ENCODE measurements at regions not wholly inside any gene's neighbourhood (a gene's known extent, or its start where the extent isn't known, plus 50 kb on each side); places are given as distances from the start of the nearest gene placed in this dataset.

DNA sequence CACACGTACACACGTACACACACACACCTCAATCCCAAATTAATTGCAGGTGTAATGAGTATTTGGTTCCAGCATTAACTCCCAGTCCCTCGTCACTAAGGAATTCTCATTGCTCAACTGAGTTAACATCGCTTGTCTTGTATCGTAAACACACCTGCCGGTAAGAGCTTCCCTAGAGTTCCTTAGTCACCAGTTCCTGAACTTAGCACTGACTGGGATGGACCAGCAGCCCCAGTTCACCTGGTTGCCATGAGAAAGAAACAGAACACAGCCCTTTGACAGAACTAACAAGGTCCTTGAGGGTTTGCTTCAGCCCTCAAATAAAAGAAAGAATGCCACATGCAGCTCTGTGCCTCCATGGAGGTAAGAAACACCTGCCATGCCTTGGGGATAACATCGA is 66.3 kb upstream of the SLCO3A1 start:
- Histone ChIP-seq H2AFZ (ENCODE audit: control insufficient read depth, low read depth, low read length) (no peak overlapping the region), H3K9ac (ENCODE audit: control insufficient read depth, insufficient read depth, low read length) (no peak overlapping the region), H4K20me1 (ENCODE audit: control insufficient read depth, insufficient read depth) (no peaks in the 10 kb centered on the region), H3K4me2 (ENCODE audit: control insufficient read depth, insufficient read depth) (no peak overlapping the region), H3K9me3 (replicated peaks; ENCODE audit: control insufficient read depth, insufficient read depth, low read length) (no peaks in the 10 kb centered on the region), H3K4me1 (ENCODE audit: control insufficient read depth, insufficient read depth, low read length) (no peaks in the 10 kb centered on the region), H3K4me3 (no peak overlapping the region), H3K27ac (ENCODE audit: control insufficient read depth, insufficient read depth) (no peak overlapping the region), H3K36me3 (ENCODE audit: control insufficient read depth in 2 of 2, insufficient read depth in 2 of 2, low read length in 1 of 2) (no peaks in the 10 kb centered on the region), H3K27me3 (replicated peaks in 1 of 2; ENCODE audit: control insufficient read depth in 2 of 2, insufficient read depth in 2 of 2, low read length in 1 of 2) (no peaks in the 10 kb centered on the region), H3K79me2 (ENCODE audit: control insufficient read depth, insufficient read depth, low read length) (no peaks in the 10 kb centered on the region)
- ATAC-seq (no peak), FAIRE-seq (no peak), DNase-seq (ENCODE audit: low read depth, low spot score) (no peak)
- POLR2A ChIA-PET, result no interaction called here
- CTCF ChIA-PET, result no interaction called here
- in situ Hi-C loops (cut with MboI) (no loop called here), intact Hi-C loops (cut with micrococcal nuclease; ENCODE audit: unreplicated experiment) (no loop called here)
- SMC1A ChIA-PET (ENCODE audit: uncharacterized antibody, unreplicated experiment), result no interaction called here
- BruUV-seq (replicated peaks), result no TSS peak
- RAD21 ChIA-PET (ENCODE audit: unreplicated experiment), result no interaction called here
- 44% methylated on average over 7 of the region's 7 CpGs for WGBS (ENCODE audit: insufficient coverage, insufficient replicate concordance, low lambda C conversion rate, missing lambda C conversion rate)
- no peak for TF ChIP-seq BMI1 (IDR thresholded peaks at IDR 0.05; ENCODE audit: borderline replicate concordance)
- no peak for TF ChIP-seq CHD4 (IDR thresholded peaks at IDR 0.05)

DNA sequence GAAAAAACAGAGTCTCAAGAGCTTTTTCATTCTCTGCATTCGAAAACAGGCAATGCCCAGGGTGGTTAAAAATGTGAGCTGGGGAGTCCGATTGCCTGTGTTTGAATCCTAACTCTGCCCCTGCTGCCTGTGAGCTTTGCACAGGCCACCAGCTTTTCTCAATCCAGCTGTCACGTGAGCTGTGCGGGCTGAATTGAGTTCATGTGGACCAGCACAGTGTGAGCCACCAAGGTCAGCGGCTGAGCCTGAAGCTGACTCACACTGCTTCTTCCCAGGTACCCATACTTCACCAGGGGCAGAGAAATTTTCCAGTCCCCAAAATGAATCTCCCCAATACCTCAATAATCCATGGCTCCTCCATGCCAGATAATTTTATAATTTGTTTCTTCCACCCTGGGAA is 64.4 kb upstream of the SLCO3A1 start:
- ChIA-PET POLR2A (no interaction called here), CTCF (no interaction called here)
- H3K79me2 ChIP-seq (ENCODE audit: control insufficient read depth, insufficient read depth, low read length), result no peaks in the 10 kb centered on the region
- TF ChIP-seq, protein P1, sequence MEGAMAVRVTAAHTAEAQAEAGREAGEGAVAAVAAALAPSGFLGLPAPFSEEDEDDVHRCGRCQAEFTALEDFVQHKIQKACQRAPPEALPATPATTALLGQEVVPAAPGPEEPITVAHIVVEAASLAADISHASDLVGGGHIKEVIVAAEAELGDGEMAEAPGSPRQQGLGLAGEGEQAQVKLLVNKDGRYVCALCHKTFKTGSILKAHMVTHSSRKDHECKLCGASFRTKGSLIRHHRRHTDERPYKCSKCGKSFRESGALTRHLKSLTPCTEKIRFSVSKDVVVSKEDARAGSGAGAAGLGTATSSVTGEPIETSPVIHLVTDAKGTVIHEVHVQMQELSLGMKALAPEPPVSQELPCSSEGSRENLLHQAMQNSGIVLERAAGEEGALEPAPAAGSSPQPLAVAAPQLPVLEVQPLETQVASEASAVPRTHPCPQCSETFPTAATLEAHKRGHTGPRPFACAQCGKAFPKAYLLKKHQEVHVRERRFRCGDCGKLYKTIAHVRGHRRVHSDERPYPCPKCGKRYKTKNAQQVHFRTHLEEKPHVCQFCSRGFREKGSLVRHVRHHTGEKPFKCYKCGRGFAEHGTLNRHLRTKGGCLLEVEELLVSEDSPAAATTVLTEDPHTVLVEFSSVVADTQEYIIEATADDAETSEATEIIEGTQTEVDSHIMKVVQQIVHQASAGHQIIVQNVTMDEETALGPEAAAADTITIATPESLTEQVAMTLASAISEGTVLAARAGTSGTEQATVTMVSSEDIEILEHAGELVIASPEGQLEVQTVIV (IDR thresholded peaks at IDR 0.05; ENCODE audit: borderline replicate concordance, partially characterized antibody), result no peak
- TF ChIP-seq CBX3 (IDR thresholded peaks at IDR 0.05; ENCODE audit: borderline replicate concordance, low read depth) (no peak), CHD1 (IDR thresholded peaks at IDR 0.05; ENCODE audit: low read depth, low read length) (no peak), SREBF2 (IDR thresholded peaks at IDR 0.05; ENCODE audit: low read length) (no peak), EGR1 (IDR thresholded peaks at IDR 0.05; ENCODE audit: borderline replicate concordance in 1 of 2, low read depth in 2 of 2, low read length in 2 of 2) (no peak), MEF2B (IDR thresholded peaks at IDR 0.05; ENCODE audit: partially characterized antibody, poor library complexity, severe bottlenecking) (no peak), NFYA (IDR thresholded peaks at IDR 0.05; ENCODE audit: borderline replicate concordance, low read depth, low read length) (no peak), TAF1 (IDR thresholded peaks at IDR 0.05; ENCODE audit: borderline replicate concordance, low read depth, low read length) (no peak), BHLHE40 (IDR thresholded peaks at IDR 0.05; ENCODE audit: borderline replicate concordance in 1 of 2, low read depth in 2 of 2, low read length in 1 of 2) (no peak), POLR2AphosphoS2 (IDR thresholded peaks at IDR 0.05; ENCODE audit: low read depth, low read length) (no peak)
- TF ChIP-seq, protein P2, sequence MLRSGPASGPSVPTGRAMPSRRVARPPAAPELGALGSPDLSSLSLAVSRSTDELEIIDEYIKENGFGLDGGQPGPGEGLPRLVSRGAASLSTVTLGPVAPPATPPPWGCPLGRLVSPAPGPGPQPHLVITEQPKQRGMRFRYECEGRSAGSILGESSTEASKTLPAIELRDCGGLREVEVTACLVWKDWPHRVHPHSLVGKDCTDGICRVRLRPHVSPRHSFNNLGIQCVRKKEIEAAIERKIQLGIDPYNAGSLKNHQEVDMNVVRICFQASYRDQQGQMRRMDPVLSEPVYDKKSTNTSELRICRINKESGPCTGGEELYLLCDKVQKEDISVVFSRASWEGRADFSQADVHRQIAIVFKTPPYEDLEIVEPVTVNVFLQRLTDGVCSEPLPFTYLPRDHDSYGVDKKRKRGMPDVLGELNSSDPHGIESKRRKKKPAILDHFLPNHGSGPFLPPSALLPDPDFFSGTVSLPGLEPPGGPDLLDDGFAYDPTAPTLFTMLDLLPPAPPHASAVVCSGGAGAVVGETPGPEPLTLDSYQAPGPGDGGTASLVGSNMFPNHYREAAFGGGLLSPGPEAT (IDR thresholded peaks at IDR 0.05; ENCODE audit: low read depth), result no peak

More for the DNA sequence above, 64.4 kb upstream of the SLCO3A1 start:
- RAD21 ChIA-PET (ENCODE audit: unreplicated experiment), result no interaction called here
- no peak overlapping the region for H3K4me3 ChIP-seq
- DNase-seq (ENCODE audit: low read depth, low spot score), result no peak
- no peaks in the 10 kb centered on the region for H3K9me3 ChIP-seq (replicated peaks; ENCODE audit: control insufficient read depth, insufficient read depth, low read length)
- no peak for ATAC-seq
- H4K20me1 ChIP-seq (ENCODE audit: control insufficient read depth, insufficient read depth), result no peaks in the 10 kb centered on the region
- no peaks in the 10 kb centered on the region for H3K36me3 ChIP-seq (ENCODE audit: control insufficient read depth in 2 of 2, insufficient read depth in 2 of 2, low read length in 1 of 2)
- H3K27ac ChIP-seq (ENCODE audit: control insufficient read depth, insufficient read depth), result no peak overlapping the region
- no peak overlapping the region for H3K9ac ChIP-seq (ENCODE audit: control insufficient read depth, insufficient read depth, low read length)
- BruUV-seq (replicated peaks), result no TSS peak
- no peak overlapping the region for H3K4me2 ChIP-seq (ENCODE audit: control insufficient read depth, insufficient read depth)
- WGBS (ENCODE audit: insufficient coverage, insufficient replicate concordance, low lambda C conversion rate, missing lambda C conversion rate), result 14% methylated on average over 5 of the region's 5 CpGs
- H3K27me3 ChIP-seq (replicated peaks in 1 of 2; ENCODE audit: control insufficient read depth in 2 of 2, insufficient read depth in 2 of 2, low read length in 1 of 2), result no peaks in the 10 kb centered on the region
- H2AFZ ChIP-seq (ENCODE audit: control insufficient read depth, low read depth, low read length), result no peak overlapping the region
- in situ Hi-C loops (cut with MboI), result no loop called here
- intact Hi-C loops (cut with micrococcal nuclease; ENCODE audit: unreplicated experiment), result no loop called here
- H3K4me1 ChIP-seq (ENCODE audit: control insufficient read depth, insufficient read depth, low read length), result no peaks in the 10 kb centered on the region
- SMC1A ChIA-PET (ENCODE audit: uncharacterized antibody, unreplicated experiment), result no interaction called here
- FAIRE-seq, result no peak
